NCI-H748 (cell line): ENCODE measurements at regions not wholly inside any gene's neighbourhood (a gene's known extent, or its start where the extent isn't known, plus 50 kb on each side); places are given as distances from the start of the nearest gene placed in this dataset.

ENCODE experiments used
- DNase-seq: peaks from one replicate; lab custom pipeline; 2025; ENCODE audit not compliant: unreplicated experiment; lab: John Stamatoyannopoulos, UW

DNA sequence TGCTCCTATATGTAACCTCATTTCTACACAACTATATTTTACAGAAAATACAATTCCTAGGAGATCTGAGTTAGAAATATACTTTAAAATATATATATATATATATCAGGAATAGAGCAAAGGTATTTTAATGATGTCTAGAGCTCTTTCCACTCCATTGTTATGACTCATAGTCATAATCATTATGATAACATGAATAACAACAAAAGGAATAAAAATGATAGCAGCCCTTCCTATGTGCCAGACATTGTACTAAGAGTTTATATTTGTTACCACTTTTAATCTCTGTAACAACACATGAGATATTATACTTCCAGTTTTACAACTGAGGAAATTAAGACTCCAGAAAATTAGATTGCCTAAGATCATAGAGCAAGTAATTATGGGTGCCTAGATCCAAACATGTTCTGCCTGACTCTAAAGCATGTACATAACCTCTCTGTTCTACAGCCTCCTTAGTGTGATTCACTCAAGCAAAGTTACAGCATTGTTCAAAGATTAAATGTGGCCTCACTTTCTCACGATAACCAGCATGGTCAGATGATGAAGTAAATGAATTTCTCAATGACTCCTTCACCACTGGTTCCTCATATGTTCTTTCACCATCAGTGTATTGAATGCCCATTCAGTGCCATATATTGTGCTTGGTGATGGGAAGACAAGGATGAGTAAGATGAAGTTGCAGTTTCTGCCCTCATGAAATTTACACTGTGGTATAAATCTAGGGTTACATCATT is 452.1 kb downstream of the EFNA5 start:
- DNase-seq = no peak

- no peak for DNase-seq
Measured at GRCh38 chr5:107217721-107218130, 453.0 kb downstream of the EFNA5 start.

- DNase-seq = peak; percentile 29
Measured at GRCh38 chr5:107216587-107216986, 454.1 kb downstream of the EFNA5 start.

DNA sequence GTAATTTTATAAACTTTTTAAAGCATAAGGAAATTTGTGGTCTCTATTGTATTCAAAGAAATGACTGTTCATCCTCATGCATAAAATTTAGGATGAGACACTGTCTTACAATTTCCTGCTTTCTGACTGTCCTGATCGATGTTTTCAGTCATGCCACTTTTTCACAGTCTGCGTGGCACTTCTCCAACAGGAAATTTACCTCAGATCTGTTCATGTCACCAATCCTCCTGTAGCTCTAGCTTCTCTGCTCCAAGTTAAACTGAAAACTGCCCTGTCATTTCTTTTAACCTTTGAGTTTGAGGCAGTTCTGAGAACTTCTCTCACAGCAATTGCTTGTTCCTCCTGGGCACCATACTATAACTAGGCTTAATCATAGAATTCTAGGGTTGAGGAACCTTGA is 455.1 kb downstream of the EFNA5 start:
- no peak for DNase-seq

DNA sequence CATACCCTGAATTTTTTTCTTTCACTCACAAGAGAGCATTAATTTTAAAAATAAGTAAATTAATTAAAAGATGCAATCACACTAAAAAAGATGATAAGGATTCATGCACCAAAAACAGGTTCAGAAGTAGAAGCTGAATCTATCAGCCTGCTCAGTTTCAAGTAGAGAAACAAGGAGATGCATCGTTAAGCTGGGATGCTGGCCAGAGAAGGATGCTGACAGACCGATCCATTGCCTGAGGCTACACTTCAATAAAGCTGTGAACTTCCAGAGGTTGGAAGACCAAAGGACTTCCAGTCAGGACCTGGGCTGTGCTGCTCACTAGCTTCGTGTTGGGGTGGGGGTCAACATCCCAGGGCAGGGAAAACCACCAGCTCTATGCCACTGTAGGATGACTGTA is 457.7 kb downstream of the EFNA5 start:
- DNase-seq = peak; percentile 17

- DNase-seq = no peak
Measured at GRCh38 chr5:107211630-107212029, 459.1 kb downstream of the EFNA5 start.

DNA sequence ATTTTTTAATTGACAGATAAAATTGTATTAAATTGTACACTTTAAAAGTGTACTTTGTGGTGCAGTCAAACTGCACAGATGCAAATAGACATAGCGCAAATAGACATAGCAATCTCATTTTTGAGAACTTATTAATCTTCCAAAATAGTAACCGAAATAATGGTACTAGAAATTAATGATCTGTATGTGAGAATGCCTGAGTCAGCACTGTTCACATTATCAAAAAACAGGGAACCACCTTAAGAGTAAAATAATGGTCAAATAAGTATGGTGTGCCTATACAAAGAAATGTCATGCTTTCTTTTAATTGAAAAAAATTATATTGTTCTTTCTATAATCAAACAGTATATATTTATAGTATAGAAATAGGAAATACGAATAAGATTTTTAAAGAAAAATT is 461.9 kb downstream of the EFNA5 start:
- no peak for DNase-seq

- DNase-seq = no peak
Measured at GRCh38 chr5:107204413-107204812, 466.3 kb downstream of the EFNA5 start.

DNA sequence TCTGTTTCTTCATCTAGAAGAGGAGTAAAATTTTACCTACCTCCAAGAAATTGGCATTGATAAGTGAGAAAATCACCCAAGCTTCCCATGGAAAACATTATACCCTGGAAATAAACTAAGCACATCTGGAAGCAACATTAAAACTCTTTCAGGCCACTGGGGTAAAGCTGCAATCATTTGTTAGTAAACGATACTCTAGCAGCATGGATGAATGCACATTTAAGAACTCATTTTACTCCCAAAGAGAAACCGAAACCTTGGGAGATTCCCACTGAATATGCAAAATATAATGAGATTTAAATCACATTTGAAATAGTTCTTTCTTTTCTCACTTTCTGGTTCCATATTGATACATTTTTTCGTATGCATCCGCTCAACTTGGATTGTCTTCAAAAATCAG is 467.5 kb downstream of the EFNA5 start:
- no peak for DNase-seq

GRCh38 chr5:107199756-107200155 is 471.0 kb downstream of the EFNA5 start:
- DNase-seq = no peak

- no peak for DNase-seq
Measured at GRCh38 chr5:107196500-107197059, 474.2 kb downstream of the EFNA5 start.

GRCh38 chr5:107195890-107196395 is 474.8 kb downstream of the EFNA5 start:
- no peak for DNase-seq

DNA sequence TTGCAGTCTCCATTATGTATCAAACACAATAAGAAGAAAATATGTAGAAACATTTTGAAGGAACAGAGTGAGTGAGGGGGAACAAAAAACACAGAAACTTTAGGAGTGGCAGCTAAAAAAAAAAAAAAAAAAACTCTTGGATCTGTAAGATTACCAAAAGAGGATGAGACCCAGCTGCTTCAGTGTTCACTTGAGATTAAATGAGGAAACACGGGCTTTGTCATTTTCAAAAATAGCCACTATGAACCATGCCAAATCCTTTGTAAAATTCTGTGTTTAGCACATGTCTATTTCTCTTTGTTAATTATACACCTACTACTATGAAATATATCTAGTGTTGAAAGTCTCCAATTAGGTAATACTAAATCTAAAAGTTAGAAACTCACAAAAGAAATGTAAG is 485.9 kb downstream of the EFNA5 start:
- DNase-seq = no peak

DNA sequence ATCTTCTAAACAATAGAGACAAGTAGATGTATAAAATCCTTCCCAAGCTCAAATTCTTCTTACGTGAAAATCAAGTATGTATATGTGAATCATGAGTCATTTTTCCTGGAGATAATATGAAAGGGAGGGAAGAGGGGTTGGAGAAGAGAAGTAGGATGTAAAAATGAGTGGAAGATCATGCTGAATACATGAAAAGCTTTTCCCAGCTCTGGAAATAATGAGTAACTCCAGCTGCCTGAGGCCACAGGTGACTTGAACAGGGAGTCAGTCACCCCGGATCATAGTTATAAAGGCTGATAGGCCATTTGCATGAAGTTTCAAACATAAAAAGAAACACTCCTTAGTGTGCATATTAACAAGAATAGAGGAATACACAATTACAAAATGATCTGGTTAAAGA is 486.7 kb downstream of the EFNA5 start:
- no peak for DNase-seq

DNA sequence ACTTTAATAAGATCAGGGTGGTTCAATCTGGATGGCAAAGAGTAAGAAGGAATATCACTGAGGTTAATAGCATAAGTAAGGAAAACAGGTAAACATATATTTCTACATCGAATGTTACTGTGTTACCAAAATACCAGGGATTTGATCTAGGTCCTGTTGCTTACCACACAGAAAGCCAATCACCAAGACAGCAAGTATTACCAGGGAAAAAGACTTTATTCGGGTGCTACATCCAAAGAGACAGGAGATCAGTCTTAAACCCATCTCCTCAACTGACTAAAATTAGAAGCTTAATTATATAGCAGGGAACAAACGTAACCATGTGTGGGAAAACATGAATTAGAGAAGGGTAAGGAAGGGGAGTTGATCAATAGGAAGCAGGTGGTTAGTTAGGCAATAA is 500.1 kb downstream of the EFNA5 start:
- no peak for DNase-seq

DNA sequence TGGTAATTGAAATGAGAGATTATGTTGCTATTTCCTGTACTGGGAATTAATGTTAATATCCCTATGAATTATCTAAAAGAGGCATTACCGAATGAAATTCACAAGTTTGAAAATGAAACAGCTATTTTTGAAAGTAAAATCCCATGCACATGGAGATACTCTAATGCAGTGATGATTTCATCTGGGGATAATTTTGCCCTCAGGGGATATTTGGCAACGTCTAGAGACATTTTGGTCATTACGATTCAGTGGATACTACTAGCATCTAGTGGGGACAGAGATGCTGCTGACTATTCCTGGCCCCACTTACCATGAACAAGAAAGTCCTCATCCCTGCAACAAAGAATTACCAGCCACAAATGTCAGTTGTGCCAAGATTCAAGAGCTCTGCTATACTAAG is 500.9 kb downstream of the EFNA5 start:
- DNase-seq = no peak

GRCh38 chr5:107168848-107169752 is 501.6 kb downstream of the EFNA5 start:
- no peak for DNase-seq

- no peak for DNase-seq
Measured at GRCh38 chr5:107168086-107168485, 502.7 kb downstream of the EFNA5 start.

DNA sequence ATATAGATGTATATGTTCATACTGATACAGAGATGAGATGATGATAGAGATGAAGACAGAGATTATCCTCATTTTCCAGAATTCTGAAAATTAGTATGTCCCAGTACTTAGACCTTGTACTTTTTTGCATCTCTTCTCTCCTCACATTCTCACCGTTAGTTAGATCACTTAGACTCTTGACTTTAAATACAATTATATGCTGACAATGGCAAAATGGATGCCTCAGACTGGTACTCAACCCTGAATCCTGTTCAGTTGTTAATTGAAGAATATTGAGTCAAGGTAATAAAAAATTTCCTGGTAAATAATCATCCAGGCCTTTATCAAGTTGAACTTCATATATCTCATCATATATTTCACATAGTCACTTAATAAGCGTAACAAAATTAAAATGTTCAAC is 505.4 kb downstream of the EFNA5 start:
- no peak for DNase-seq

GRCh38 chr5:107157809-107158208 is 512.9 kb downstream of the EFNA5 start:
- DNase-seq = no peak

DNA sequence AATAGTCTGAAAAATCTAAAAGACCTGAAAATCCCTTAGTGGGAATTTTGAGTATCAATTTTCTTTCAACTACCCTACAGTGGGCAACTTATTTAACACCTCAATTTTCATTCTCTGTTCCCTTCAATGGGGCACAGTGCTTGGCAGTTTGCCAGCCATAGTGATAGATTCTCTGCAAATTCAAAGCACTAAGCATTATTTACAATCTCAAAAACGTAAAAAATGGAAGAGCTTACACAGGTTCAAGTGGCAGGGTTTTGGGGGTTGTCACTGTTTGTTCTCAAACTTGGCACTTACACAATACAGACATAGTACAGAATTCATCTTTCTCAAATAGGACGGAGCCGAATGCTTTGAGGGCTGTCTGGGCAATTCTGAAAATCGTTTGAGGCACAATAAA is 515.0 kb downstream of the EFNA5 start:
- peak; percentile 74 for DNase-seq

DNA sequence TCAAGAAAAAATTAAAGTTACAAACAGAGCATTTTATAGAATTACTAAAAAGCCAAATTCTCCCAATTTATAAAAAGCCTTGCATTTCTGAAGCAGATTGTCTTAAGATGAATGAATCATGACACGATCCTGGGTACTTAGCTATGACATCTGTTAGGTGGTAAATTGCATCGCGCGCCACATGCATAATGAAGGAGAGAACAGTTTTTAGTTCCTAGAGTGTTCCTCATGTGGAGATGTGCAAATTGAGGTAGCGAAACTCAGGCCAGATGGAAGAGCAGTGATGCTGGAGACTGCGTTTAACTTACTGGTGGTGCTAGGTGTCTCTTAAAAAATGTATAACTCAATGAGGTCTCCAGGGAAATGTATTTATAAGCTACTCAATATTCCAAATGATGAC is 516.1 kb downstream of the EFNA5 start:
- no peak for DNase-seq
